Uterus (tissue), 3 donors: ENCODE measurements at regions not wholly inside any gene's neighbourhood (a gene's known extent, or its start where the extent isn't known, plus 50 kb on each side); places are given as distances from the start of the nearest gene placed in this dataset.

ENCODE experiments used
- DNase-seq, 2 donors: peaks; one replicate each; pipeline ENCODE4 v3.0.0-alpha.2; 2019 to 2020
- H3K27ac ChIP-seq, 2 donors: fragments of 200-600 bp; sonication (generic); 1 replicate in 1 of 2; 2 replicates in 1 of 2; pipeline ENCODE4 v1.5.1; 2016 to 2018
- H3K27me3 ChIP-seq, 2 donors: fragments of 200-600 bp; sonication (generic); one replicate each; pipeline ENCODE4 v1.5.1; 2018 to 2019; ENCODE audit warnings: control low read depth in 1 of 2
- H3K36me3 ChIP-seq, 2 donors: fragments of 200-600 bp; sonication (generic); one replicate each; pipeline ENCODE4 v1.5.1; 2019; ENCODE audit warnings: control low read depth in 1 of 2
- H3K4me1 ChIP-seq, 2 donors: fragments of 200-600 bp; sonication (generic); one replicate each; pipeline ENCODE4 v1.5.1; 2018 to 2019; ENCODE audit warnings: control low read depth in 1 of 2
- H3K4me3 ChIP-seq, 2 donors: fragments of 200-600 bp; sonication (generic); 1 replicate in 1 of 2; 2 replicates in 1 of 2; pipeline ENCODE4 v1.5.1; 2018 to 2019; ENCODE audit warnings: mild to moderate bottlenecking in 1 of 2
- H3K9me3 ChIP-seq, 2 donors: fragments of 200-600 bp; sonication (generic); one replicate each; pipeline ENCODE4 v1.5.1; 2019; ENCODE audit warnings: control low read depth in 1 of 2
- POLR2A ChIP-seq, 2 donors: fragments of 450-650 bp; IDR thresholded peaks; one replicate each; pipeline ENCODE4 v1.6.1; 2016; ENCODE audit warnings: antibody characterized with exemption in 2 of 2, mild to moderate bottlenecking in 1 of 2, moderate library complexity in 1 of 2
- intact Hi-C: fragments of 100-400 bp; cut with DNase I; formaldehyde crosslinking; loops from one replicate; pipeline ENCODE4 v1.15.1; 2023; ENCODE audit warnings: low total_unique reads
- TF ChIP-seq, protein P1 (sequence below), 4 experiments: fragments of 200-600 bp in 2 of 4; fragments of 450-650 bp in 2 of 4; sonication (generic) in 2 of 4; IDR thresholded peaks; one replicate each; pipeline ENCODE4 v1.5.1; 2016 to 2019; ENCODE audit warnings: antibody characterized with exemption in 4 of 4, mild to moderate bottlenecking in 2 of 4, moderate library complexity in 1 of 4
- donor health status: DM: yes; HTN: yes; CAD: no.

GRCh38 chr20:1776681-1777475 is 118.3 kb upstream of the SIRPA start:
- TF ChIP-seq, protein P1, sequence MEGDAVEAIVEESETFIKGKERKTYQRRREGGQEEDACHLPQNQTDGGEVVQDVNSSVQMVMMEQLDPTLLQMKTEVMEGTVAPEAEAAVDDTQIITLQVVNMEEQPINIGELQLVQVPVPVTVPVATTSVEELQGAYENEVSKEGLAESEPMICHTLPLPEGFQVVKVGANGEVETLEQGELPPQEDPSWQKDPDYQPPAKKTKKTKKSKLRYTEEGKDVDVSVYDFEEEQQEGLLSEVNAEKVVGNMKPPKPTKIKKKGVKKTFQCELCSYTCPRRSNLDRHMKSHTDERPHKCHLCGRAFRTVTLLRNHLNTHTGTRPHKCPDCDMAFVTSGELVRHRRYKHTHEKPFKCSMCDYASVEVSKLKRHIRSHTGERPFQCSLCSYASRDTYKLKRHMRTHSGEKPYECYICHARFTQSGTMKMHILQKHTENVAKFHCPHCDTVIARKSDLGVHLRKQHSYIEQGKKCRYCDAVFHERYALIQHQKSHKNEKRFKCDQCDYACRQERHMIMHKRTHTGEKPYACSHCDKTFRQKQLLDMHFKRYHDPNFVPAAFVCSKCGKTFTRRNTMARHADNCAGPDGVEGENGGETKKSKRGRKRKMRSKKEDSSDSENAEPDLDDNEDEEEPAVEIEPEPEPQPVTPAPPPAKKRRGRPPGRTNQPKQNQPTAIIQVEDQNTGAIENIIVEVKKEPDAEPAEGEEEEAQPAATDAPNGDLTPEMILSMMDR (IDR thresholded peaks at IDR 0.05): peak; percentile 82 to 86 (median 83)
- no peak for TF ChIP-seq POLR2A (IDR thresholded peaks at IDR 0.05)
- Histone ChIP-seq H3K27me3 (no peaks in the 10 kb centered on the region), H3K4me1 (peaks cover 7% of the 10 kb centered on the region in 2 donors), H3K9me3 (no peaks in the 10 kb centered on the region), H3K36me3 (no peaks in the 10 kb centered on the region), H3K4me3 (peak overlapping the region; percentile 48 to 60), H3K27ac (peak overlapping the region; percentile 60 to 72)
- DNase-seq: peak; percentile 82 to 92
- intact Hi-C loops: no loop called here

- Histone ChIP-seq H3K9me3 (no peaks in the 10 kb centered on the region), H3K27ac (no peak overlapping the region), H3K27me3 (no peaks in the 10 kb centered on the region), H3K4me1 (peaks cover 7% of the 10 kb centered on the region in 2 donors), H3K36me3 (no peaks in the 10 kb centered on the region), H3K4me3 (no peak overlapping the region)
- no peak for DNase-seq
- TF ChIP-seq, protein P1 (IDR thresholded peaks at IDR 0.05): no peak
- no peak for TF ChIP-seq POLR2A (IDR thresholded peaks at IDR 0.05)
- intact Hi-C loops: no loop called here
Measured at GRCh38 chr20:1775117-1775516, 117.5 kb upstream of the SIRPG start.

GRCh38 chr20:1774479-1774878 is 116.9 kb upstream of the SIRPG start:
- no peak for TF ChIP-seq POLR2A (IDR thresholded peaks at IDR 0.05)
- intact Hi-C loops: no loop called here
- Histone ChIP-seq H3K4me3 (no peak overlapping the region), H3K36me3 (no peaks in the 10 kb centered on the region), H3K27ac (no peak overlapping the region), H3K4me1 (peaks cover 7% of the 10 kb centered on the region in 2 donors), H3K9me3 (no peaks in the 10 kb centered on the region), H3K27me3 (no peaks in the 10 kb centered on the region)
- DNase-seq: no peak

GRCh38 chr20:1773816-1774215 is 116.2 kb upstream of the SIRPG start:
- no peak for DNase-seq
- no peaks in the 10 kb centered on the region for H3K27me3 ChIP-seq
- no peaks in the 10 kb centered on the region for H3K9me3 ChIP-seq
- no peak overlapping the region for H3K27ac ChIP-seq
- peaks cover 7% of the 10 kb centered on the region in 2 donors for H3K4me1 ChIP-seq
- H3K4me3 ChIP-seq: no peak overlapping the region
- H3K36me3 ChIP-seq: no peaks in the 10 kb centered on the region
- intact Hi-C loops: no loop called here
- no peak for TF ChIP-seq POLR2A (IDR thresholded peaks at IDR 0.05)
- TF ChIP-seq, protein P1 (IDR thresholded peaks at IDR 0.05): no peak

DNA sequence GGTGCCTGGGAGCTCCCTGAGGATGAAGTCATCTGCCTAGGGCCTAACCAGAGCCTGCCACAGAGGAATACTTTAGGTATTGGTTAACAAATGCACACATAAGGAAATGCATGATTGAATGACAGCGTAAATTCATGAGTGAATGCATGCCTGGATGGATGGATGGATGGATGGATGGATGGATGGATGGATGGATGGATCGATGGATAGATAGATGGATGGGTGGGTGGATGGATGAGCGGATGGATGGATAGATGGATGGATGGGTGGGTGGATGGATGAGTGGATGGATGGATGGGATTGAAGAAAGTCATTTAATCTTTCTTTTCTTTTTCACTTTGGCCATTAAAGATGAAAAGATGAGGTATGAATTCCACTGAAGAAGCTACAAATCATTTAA is 111.9 kb upstream of the SIRPG start:
- no peaks in the 10 kb centered on the region for H3K4me1 ChIP-seq
- TF ChIP-seq, protein P1 (IDR thresholded peaks at IDR 0.05): no peak
- no peak for TF ChIP-seq POLR2A (IDR thresholded peaks at IDR 0.05)
- intact Hi-C loops: no loop called here
- no peak overlapping the region for H3K27ac ChIP-seq
- no peaks in the 10 kb centered on the region for H3K9me3 ChIP-seq
- H3K27me3 ChIP-seq: no peaks in the 10 kb centered on the region
- H3K4me3 ChIP-seq: no peak overlapping the region
- no peaks in the 10 kb centered on the region for H3K36me3 ChIP-seq
- no peak for DNase-seq
